ENCODE measurements at regions not wholly inside any gene's neighbourhood (a gene's known extent, or its start where the extent isn't known, plus 50 kb on each side); places are given as distances from the start of the nearest gene placed in this dataset.
A peak's percentile ranks its signal among the peaks of the same experiment; 100 is the strongest.

GRCh38 chr20:6604179-6604578, 163.3 kb upstream of the BMP2 start:
- POLR2A ChIA-PET, result no interaction called here
- no peaks in the 10 kb centered on the region for H3K36me3 ChIP-seq (replicated peaks in 1 of 2; ENCODE audit: control insufficient read depth in 1 of 2, insufficient read depth in 2 of 2, low read length in 2 of 2)
- H3K79me2 ChIP-seq (ENCODE audit: insufficient read depth, low read length), result no peaks in the 10 kb centered on the region
- H2AFZ ChIP-seq (ENCODE audit: low read length), result no peak overlapping the region
- no TSS peak for BruUV-seq (replicated peaks)
- H3K4me2 ChIP-seq (ENCODE audit: low read depth, low read length), result no peak overlapping the region
- H3K4me1 ChIP-seq (ENCODE audit: insufficient read depth, low read length), result no peaks in the 10 kb centered on the region
- no peak overlapping the region for H3K4me3 ChIP-seq (replicated peaks in 1 of 3; ENCODE audit: insufficient read depth in 1 of 3, low read depth in 2 of 3, low read length in 3 of 3)
- WGBS (ENCODE audit: low lambda C conversion rate), result 4% methylated on average over 3 of the region's 3 CpGs
- intact Hi-C loops (cut with micrococcal nuclease; ENCODE audit: unreplicated experiment) (no loop called here), in situ Hi-C loops (cut with HindIII; ENCODE audit: extremely low pct_ligation_motif_present, low pct_unique_long_range_greater_than_20kb) (no loop called here)
- DNase-seq (ENCODE audit: low spot score) (no peak), ATAC-seq (no peak), FAIRE-seq (no peak)
- no peak overlapping the region for H3K9ac ChIP-seq (ENCODE audit: insufficient read depth, low read depth, low read length)
- H4K20me1 ChIP-seq (ENCODE audit: insufficient read depth, low read length), result no peaks in the 10 kb centered on the region
- CTCF ChIA-PET (ENCODE audit: low intra/inter-chr PET ratio, low total read pairs), result no interaction called here
- H3K9me3 ChIP-seq (ENCODE audit: low read length), result no peaks in the 10 kb centered on the region
- H3K27me3 ChIP-seq (ENCODE audit: control insufficient read depth in 1 of 2, insufficient read depth in 2 of 2, low read length in 2 of 2), result no peaks in the 10 kb centered on the region
- H3K27ac ChIP-seq (ENCODE audit: extremely low read length, insufficient read depth, low read length), result no peak overlapping the region
- TF ChIP-seq MAFF (IDR thresholded peaks at IDR 0.05; ENCODE audit: low read depth, low read length), result peak; percentile 68; the same call in 1 of the 2 replicates
- TF ChIP-seq MAFK (conservative IDR thresholded peaks at IDR 0.05 in 1 of 2, IDR thresholded peaks at IDR 0.05 in 1 of 2; ENCODE audit: low read length in 2 of 2), result peak; percentile 70 to 86; a peak in 3 of 4 replicates
- no peak for TF ChIP-seq ZNF180 (CRISPR knock-in tag; IDR thresholded peaks at IDR 0.05; ENCODE audit: borderline replicate concordance, low read depth)
- TF ChIP-seq HDAC1 (CRISPR knock-in tag; IDR thresholded peaks at IDR 0.05), result no peak

- Histone ChIP-seq H3K4me3 (replicated peaks in 1 of 3; ENCODE audit: insufficient read depth in 1 of 3, low read depth in 2 of 3, low read length in 3 of 3) (no peak overlapping the region), H2AFZ (ENCODE audit: low read length) (no peak overlapping the region), H3K4me2 (ENCODE audit: low read depth, low read length) (no peak overlapping the region), H3K9me3 (ENCODE audit: low read length) (no peaks in the 10 kb centered on the region), H3K79me2 (ENCODE audit: insufficient read depth, low read length) (no peaks in the 10 kb centered on the region), H3K27ac (ENCODE audit: extremely low read length, insufficient read depth, low read length) (no peak overlapping the region), H3K9ac (ENCODE audit: insufficient read depth, low read depth, low read length) (no peak overlapping the region), H3K36me3 (replicated peaks in 1 of 2; ENCODE audit: control insufficient read depth in 1 of 2, insufficient read depth in 2 of 2, low read length in 2 of 2) (no peaks in the 10 kb centered on the region), H4K20me1 (ENCODE audit: insufficient read depth, low read length) (no peaks in the 10 kb centered on the region), H3K27me3 (ENCODE audit: control insufficient read depth in 1 of 2, insufficient read depth in 2 of 2, low read length in 2 of 2) (no peaks in the 10 kb centered on the region), H3K4me1 (ENCODE audit: insufficient read depth, low read length) (no peaks in the 10 kb centered on the region)
- BruUV-seq (replicated peaks), result no TSS peak
- in situ Hi-C loops (cut with HindIII; ENCODE audit: extremely low pct_ligation_motif_present, low pct_unique_long_range_greater_than_20kb) (no loop called here), intact Hi-C loops (cut with micrococcal nuclease; ENCODE audit: unreplicated experiment) (no loop called here)
- DNase-seq (ENCODE audit: low spot score) (no peak), ATAC-seq (no peak), FAIRE-seq (no peak)
- ChIA-PET CTCF (ENCODE audit: low intra/inter-chr PET ratio, low total read pairs) (no interaction called here), POLR2A (no interaction called here)
- TF ChIP-seq FOXA3 (CRISPR knock-in tag; IDR thresholded peaks at IDR 0.05), result no peak
- no peak for TF ChIP-seq SALL2 (CRISPR knock-in tag; IDR thresholded peaks at IDR 0.05)
- no peak for TF ChIP-seq SYNCRIP (IDR thresholded peaks at IDR 0.05; ENCODE audit: insufficient read depth, low read depth, low read length)
- no peak for TF ChIP-seq ZNF713 (CRISPR knock-in tag; IDR thresholded peaks at IDR 0.05)
- 44% methylated on average over 5 of the region's 5 CpGs for WGBS (ENCODE audit: low lambda C conversion rate)
Measured at GRCh38 chr20:6599876-6600735, 167.4 kb upstream of the BMP2 start.
